LHCN-M2 (cell line): ENCODE measurements at regions not wholly inside any gene's neighbourhood (a gene's known extent, or its start where the extent isn't known, plus 50 kb on each side); places are given as distances from the start of the nearest gene placed in this dataset.

Experiments
- DNase-seq: peaks from one replicate; pipeline ENCODE4 v3.0.0-alpha.2; 2012; ENCODE audit warnings: low read depth

DNA sequence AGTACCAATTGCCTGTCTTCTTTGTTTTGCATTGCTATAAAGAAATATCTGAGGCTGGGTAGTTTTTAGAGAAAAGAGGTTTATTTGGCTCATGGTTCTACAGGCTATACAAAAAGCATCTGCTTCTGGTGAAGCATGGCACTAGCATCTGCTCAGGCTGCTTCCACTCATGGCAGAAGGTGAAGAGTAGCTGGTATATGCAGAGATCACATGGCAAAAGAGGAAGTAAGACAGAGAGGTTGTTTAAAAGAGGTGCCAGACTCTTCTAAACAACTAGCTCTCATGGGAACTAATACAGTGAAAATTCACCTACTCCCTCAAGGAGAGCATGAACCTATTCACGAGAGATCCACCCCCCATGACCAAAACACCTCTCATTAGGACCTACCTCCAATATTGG is 56.7 kb upstream of the GUCA2B start:
- DNase-seq = no peak

DNA sequence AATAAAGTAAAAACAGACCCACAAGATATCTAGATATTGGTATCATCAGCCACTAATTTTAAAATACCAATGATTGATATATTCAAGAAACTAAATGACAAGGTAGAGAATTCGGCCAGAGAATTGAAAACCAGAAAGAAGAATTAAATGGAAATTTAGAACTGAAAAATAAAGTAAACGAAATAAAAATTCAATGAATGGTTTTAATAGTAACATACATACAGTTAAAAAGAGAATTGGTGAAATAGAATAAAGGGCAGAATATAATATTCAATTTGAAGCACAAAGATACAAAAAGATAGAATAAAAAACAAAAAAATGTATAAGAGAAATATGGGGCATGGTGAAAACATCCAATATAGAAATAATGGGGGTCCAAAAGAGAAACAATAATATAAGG is 64.0 kb upstream of the GUCA2B start:
- DNase-seq = no peak

DNA sequence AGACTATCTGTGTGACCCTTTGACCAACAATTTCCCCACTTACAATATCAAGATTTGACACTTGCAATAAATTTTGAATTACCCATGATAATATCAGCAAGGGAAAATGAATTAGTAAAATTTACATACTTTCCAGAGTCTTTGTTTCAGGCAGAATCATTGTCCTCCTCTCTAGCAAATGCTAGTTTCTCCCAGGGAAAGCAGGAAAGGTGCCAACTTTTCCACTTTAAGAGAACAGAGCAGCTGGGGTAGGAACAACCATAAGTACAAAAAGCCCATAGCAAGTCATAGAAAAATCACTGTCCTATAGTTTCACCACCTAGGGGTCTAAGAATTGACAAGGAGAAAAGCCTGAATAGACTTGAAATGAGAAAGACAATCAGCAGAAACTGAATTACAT is 67.1 kb upstream of the GUCA2B start:
- DNase-seq = no peak

DNA sequence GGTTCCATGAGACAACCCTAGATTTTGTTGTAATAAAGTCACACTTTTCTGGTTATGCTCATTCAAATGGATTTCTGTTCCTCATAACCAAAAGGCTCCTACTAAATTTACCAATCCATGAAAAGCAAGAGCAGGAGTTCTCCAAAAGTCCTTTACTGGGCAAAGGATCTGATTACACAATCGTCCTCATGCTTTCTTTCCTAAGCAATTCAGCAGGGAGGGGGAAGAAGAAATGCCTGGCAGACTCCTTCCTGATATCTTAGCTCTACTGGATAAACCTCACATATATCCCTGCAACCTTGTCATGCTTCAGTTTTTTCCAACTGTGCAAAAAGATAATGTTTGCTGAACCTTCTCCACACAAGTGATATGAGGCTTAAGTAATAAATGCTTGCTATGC is 67.6 kb upstream of the GUCA2B start:
- peak; percentile 2 for DNase-seq

DNA sequence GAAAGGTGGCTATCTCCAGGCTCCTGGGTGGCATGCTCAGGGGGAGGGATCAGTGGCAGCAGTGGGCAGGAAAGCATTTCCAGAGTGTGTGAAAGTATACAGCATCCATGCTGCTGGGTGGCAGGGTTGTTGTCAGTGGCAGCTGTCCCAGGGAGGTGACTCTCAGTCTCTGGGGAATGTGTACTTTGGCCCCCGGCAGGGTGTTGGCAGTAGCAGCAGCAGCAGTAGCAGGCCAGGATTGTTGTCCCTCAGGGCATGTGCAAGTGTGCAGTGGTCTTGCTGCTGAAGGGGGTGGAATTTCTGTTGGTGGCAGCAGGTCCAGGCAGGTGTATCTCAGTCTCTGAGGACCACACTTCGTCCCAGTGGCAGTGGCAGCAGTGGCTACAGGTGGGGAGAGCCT is 71.7 kb upstream of the GUCA2B start:
- DNase-seq = no peak

DNA sequence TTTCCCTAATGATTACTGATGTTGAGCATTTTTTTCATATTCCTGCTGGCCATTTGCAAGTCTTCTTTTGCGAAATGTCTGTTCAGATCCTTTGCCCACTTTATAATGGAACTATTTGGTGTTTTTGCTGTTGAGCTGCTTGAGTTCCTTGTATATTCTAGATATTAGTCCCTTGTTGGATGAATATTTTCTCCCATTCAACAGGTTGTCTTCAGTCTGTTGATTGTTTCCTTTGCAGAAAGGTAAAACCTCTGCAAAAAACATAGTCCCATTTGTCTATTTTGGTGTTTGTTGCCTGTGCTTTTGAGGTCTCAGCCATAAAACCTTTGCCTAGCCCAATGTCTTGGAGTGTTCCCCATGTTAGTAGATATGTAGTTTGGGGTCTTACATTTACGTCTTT is 78.0 kb upstream of the GUCA2B start:
- no peak for DNase-seq

DNA sequence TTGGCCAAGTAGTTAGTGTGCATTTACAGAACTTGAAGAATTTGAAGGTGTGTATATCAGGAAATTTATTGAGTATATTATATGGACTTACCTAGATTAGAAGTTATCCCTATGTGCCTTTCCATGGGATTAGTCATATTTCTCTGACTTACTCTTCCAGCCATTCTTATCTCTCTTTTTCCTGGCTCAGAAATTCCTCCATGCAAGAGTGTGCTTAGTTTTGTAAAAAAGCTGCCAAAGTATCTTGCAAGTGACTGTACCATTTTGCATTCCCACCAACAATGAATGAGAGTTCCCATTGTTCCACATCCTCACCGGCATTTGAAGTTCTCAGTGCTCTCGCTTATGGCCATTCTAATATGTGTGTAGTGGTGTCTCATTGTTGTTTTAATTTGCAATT is 82.2 kb upstream of the GUCA2B start:
- DNase-seq = no peak

DNA sequence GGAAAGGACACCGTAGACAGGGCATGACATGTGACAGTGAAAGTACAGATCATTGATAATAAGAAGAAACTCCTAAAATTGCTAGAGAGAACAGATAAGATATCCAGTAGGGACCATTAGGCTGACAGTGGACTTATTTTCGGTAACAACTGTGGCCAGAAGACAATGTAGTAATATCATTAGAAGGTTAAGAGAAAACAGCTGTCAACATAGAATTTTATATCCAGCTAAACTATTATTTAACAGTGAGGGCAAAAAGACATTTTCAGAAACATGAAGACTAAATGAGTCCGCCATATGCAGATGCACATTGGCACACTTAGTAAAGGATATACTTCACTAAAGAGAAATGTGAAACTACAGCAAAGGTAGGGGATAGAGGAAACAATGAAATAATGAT is 95.4 kb upstream of the GUCA2B start:
- no peak for DNase-seq

DNA sequence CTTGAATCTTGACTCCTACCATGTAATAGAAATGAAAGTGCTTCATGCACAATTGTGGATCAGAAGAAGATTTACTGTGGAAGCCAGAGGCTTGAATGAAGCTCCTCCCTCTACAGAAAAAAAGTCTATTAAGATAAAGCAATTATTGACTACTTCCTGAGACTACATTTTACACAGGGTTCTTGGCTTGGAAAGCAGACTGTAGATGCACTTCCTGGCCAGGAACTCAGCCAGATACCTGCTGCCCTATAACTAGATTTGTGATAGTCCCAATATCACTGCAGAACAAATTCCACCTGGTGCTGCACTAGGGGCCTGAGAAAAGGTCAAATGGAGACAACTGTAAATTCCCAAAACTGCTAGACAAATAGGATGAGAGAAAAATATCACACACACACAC is 96.8 kb upstream of the GUCA2B start:
- DNase-seq = no peak

DNA sequence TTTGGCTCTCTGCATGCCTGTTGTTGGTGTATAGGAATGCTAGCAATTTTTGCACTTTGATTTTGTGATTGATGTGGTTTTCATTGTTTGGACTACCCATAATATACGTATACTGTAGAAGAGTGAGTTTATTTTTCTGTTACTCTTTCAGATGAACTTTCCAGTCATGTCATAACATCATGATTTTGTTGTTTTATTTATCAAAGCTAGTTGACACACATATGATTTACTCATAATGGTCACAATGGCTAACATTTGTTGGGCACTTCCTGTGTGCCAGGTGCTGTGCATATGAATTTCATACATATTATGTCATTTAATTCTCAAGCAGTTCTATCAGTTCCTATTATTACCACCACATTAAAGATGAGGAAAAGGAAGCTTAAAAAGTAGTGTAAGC is 98.1 kb upstream of the GUCA2B start:
- DNase-seq = no peak

DNA sequence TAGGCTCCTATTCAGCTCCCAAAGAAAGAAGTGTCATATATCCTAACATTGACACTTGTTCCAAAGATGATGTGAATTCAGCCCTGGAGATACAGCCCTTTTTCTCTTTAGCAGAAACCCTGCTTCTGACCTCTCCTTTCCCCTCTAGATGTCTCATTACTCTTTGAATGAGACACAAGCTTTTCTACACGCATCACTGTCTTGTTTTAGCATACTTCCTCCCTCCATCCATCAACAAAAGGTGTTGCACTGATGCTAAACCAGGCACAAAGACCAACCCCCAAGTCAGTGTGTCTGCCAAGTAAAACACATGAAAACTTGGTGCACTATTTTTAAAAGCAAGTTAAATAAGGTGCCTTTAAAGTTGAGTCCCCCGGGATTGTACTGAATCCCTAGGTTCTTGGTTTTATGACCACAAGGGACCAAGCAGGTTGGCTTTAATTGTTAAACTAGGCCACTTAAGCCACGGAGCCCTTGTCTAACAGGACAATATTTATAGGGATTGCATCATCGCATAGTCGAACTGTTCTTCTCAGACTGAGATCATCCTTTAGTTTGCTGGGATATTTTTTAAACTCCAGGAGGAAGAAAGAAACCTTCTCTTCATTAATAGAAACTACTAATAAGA is 101.0 kb upstream of the GUCA2B start:
- no peak for DNase-seq

DNA sequence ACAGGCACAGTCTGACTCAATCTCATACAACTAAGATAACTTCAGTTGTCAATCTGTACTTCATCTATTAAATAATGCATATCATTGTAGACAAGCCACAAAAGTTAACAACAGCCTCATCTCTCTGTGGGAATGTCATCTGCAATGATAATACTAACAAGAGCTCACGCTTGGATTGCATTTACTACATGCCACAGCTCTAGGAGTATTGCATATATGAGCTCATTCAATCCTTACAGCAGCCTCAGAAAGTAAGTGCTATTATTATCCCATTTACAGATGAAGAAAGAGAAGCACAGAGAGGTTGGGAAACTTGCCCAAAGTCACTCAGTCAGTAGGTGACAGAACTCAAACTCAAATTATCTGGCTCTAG is 105.7 kb upstream of the GUCA2B start:
- no peak for DNase-seq

DNA sequence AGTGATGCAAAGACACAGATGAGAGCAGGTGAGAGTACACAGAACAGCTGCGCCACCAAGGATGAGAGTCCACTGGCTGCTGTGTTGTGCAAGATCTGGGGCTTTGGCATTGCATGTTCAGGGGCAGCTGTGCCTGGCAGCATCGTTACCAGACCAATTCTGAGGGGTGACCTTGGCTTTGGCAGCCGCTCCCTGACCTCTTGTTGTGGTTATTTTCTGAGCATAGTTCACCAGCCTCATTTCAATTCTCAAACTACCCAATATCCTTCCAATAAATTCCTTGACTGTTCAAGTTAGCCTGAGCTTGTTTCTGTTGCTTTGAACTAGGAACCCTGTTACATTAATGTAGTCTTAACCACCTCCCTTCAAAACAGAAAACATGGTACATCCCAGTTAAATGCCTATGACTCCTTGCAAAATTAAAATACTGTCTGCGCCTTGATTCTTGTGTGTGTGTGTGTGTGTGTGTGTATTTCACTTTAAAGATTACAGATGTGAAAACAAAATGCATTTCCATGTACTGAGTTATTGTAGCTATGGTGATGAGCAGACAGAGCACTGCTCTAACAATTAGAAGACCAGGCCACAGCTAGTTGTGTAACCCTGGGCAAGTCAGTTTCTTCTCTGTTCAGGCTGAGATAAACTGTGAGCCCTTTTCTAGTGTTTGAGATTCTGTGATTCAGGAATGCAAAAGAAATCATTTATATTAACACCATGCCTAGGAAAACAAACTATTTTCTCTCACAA is 106.3 kb upstream of the GUCA2B start:
- peak; percentile 93 for DNase-seq

DNA sequence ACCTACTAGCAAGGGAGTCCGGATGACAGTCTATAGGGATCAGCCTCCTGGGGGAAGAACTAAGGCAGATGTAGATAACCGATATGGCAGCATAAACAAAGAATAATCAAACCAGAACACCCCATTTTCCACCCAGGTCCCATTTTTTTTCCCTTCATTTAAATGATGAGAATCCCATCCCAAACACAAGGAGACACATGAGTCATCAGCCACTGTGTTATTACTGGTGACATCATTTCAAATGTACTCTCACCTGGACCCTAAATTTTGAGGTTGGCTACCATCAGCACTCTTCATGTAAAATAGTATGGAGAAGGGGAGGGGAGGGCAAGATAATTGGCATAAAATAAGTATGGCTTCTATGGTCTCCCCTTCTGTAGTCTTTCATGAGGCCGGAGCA is 108.9 kb upstream of the GUCA2B start:
- no peak for DNase-seq

DNA sequence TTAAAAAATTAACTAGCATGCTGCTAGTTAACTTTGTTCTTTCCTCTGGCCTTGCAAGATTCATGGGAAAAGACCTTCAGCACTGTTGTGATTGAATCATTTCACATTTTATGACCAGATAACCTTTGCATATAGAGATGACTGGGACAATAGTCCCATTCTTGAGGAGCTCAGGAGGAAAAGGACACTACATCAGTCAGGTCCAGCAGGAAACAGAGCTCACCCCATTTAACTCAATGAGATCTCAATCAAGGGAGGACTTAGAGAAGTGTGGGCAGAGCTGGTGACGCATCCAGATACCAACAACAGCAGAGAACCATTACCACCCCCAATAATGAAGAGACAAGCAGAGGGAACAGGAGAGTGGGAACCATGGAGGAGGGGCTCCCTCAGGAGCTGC is 109.4 kb upstream of the GUCA2B start:
- DNase-seq = no peak

DNA sequence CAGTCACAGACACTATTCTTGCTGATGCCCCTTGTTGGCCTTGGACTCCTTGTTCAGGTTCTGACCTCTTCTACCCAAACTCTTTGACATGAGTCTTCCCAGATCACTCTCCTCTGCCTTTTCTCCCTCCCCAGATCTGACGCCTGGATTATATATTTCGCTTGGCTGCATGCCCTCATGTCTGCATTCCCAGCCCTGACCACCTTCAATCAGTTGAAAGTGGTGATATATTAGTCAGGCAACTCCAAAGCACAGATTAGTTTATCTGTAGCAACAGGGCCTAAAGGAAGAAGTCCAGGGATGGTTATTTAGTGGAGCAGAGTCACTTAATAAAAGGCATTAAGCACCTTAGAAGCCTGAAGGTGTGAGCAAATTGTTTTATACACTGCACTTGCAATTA is 110.0 kb upstream of the GUCA2B start:
- DNase-seq = no peak

DNA sequence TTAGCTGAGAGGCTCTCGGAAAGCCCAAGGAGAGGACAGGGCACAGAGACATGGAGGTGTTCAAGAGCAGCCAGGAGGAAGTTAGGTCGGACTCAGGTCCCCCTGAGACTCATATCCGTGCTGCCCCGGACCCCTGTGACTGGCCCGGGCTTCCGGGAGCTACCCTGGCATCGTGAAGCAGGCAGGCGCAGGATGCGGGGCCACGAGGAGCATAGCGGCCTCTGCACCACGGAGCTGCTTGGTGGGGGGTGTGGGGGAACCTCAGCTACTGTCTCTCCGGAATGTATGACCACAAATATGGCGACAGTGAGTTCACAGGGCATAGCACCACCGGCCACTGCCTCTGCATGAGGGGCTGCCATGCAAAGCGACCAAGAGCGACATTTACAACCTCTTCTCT is 112.2 kb upstream of the GUCA2B start:
- DNase-seq = no peak

DNA sequence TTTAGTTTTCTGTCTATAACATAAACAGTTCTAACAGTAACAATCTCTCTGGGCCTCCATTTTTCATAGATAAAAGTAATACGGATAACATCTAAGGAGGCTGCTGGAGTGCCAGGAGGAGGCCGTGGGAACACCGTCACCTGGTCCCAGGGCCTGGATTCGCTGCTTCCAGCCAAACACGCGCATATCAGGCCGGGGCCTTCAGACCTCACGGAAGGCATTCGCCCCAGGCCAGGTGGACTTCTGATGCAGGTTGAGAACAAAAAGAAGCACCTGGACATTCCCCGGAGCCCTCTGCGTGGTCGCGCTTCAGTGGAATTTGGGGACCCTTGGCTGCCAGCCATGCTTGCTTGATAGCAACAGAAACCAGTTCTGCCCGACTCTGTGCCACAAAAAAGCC is 113.1 kb upstream of the GUCA2B start:
- DNase-seq = no peak

DNA sequence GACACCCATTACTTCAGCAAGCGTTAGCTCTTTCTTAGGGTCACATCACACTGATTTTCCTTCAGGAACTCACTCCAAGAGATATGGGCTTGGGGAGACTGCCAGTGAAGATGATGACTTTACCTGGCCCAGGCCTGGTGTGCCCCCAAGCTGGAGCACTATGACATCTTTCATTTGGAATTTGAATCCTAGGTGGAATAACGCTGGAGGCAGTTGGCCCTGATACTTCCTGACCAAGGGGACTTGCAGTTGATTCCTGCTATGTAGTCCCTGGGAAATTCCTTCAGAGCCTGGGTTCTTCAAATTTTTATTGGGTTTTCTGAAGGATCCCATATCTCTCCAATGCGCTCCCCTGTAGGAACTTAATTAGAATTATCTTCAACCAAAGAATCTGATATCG is 114.9 kb upstream of the GUCA2B start:
- no peak for DNase-seq

DNA sequence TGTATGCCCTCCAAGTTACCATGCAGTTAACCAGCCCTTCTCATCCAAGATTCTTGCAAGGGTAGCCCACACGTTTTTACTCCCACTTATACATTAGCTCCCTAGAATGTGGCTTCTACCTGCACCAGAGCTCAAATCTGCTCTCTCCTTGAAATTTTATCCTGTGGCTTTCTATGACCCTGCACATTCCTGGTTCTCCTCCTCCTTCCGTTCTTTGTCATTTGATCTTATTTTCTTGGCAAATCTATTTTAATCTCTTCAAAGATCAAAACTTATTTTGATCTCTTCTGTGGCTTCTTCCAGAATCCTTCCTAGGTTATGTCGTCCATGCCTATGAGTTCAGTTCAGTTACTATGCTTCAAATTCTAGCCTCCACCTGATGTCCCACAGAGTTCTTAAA is 115.6 kb upstream of the GUCA2B start:
- no peak for DNase-seq

DNA sequence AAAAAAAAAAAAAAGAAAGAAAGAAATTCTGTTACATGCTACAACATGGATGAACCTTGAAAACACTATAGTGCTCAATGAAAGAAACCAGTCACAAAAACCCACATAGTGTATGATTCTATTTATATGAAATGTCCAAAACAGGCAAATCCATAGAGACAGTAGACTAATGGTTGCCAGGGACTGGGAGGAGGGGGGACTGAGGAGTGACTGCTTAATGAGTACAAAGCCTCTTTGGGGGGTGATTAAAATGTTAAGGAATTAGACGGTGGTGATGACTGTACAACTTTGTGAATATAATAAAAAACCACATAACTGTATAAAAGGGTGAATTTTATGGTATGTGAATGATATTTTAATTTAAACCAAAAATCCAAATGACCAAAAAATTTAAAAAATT is 116.0 kb upstream of the GUCA2B start:
- no peak for DNase-seq

DNA sequence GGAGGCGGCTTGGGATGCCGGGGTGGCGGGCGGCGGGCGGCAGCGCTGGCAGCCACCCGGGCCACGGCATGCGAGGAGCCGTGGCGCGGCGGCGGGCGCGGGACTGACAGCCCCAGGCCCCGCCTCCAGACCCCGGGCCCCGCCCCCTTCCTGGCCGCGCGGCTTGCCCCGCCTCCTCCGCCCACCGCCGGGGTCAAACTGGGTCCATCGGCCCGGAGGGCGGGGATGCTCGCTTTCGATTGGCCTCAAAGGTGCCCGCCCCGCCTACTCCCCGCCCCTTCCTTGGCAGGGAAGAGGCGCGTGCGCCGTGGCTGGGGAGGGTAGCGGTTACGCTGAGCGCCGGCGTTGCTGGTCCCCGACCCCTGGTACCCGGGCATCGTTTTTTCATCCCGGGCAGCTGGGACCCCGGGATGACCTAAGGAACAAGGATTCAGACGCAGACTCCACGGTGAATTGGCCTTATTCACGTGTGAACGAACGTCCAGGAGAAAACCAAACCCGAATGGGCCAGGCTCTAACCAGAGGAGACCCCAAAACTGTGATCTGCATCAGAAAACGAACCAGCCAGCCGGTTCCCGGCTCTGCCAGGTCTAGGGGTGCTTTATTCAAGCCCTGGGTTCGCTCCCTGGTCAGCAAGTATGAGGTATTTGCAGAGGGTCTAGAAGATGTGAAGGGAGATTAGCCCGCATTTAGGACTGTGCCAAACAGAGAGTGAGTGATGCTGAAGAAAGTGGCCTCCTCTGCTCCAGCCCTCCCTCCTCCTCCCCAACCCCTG is 117.2 kb upstream of the GUCA2B start:
- DNase-seq = peak; percentile 81

DNA sequence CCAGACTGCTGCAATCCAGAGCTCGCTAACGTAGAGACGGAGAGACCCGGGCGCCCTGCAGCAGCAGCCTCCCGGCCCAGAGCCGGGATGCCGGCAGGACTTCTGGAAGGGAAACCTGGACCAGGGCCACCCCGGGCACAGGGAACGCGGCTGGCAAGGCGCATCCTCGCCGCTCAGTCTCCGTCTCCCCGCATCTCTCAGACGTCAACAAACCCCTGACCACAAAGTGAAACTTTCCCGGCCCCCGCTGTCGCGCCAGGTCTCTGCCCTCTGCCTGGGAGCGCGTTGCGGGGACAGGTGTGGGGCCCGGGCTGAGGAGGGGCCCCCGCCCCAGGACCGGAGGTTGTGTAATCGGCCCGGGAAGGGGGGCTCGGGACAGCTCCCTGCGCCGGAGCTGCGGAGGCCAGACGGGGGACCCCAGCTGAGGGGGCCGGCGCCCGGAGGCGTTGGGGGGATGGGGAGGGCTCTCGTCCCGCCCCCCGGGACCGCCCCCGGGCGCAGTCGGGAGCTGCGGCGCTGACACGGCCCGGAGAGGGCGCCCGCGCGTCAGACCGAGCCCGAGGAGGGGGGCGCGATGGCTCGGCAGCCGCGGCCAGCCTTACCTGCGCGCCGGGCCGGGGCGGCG is 116.6 kb upstream of the HIVEP3 start:
- peak; percentile 18 for DNase-seq
